ENCODE measurements at regions not wholly inside any gene's neighbourhood (a gene's known extent, or its start where the extent isn't known, plus 50 kb on each side); places are given as distances from the start of the nearest gene placed in this dataset.

GRCh38 chr1:232249339-232249738 lies 380.6 kb downstream of the SIPA1L2 start:
- Histone ChIP-seq H3K79me2 (ENCODE audit: control insufficient read depth, low read length) (no peaks in the 10 kb centered on the region), H3K27ac (ENCODE audit: low read depth, low read length) (no peak overlapping the region), H3F3A (ENCODE audit: control insufficient read depth, insufficient read depth) (no peaks in the 10 kb centered on the region), H3K4me3 (ENCODE audit: low read length) (no peak overlapping the region), H3K9me3 (ENCODE audit: control insufficient read depth, insufficient read depth, low read length) (no peaks in the 10 kb centered on the region), H3K9me2 (replicated peaks; ENCODE audit: control insufficient read depth, low read length) (no peaks in the 10 kb centered on the region), H3K36me3 (ENCODE audit: control insufficient read depth, low read length) (no peaks in the 10 kb centered on the region), H3K27me3 (ENCODE audit: control insufficient read depth, low read length) (no peaks in the 10 kb centered on the region), H3K4me2 (ENCODE audit: low read length) (no peak overlapping the region), H4K20me1 (ENCODE audit: control insufficient read depth, insufficient read depth, low read depth, low read length) (no peaks in the 10 kb centered on the region), H3K4me1 (ENCODE audit: control insufficient read depth, low read length) (no peaks in the 10 kb centered on the region)
- TF ChIP-seq CTCF (IDR thresholded peaks at IDR 0.05; ENCODE audit: low read depth, low read length, poor library complexity, severe bottlenecking) = no peak
- no peak for TF ChIP-seq EZH2phosphoT487 (IDR thresholded peaks at IDR 0.05; ENCODE audit: borderline replicate concordance, low read length)

- H3K36me3 ChIP-seq (ENCODE audit: control insufficient read depth, low read length) = no peaks in the 10 kb centered on the region
- H3K9me3 ChIP-seq (ENCODE audit: control insufficient read depth, insufficient read depth, low read length) = no peaks in the 10 kb centered on the region
- no peaks in the 10 kb centered on the region for H3K4me1 ChIP-seq (ENCODE audit: control insufficient read depth, low read length)
- no peaks in the 10 kb centered on the region for H3K27me3 ChIP-seq (ENCODE audit: control insufficient read depth, low read length)
- H4K20me1 ChIP-seq (ENCODE audit: control insufficient read depth, insufficient read depth, low read depth, low read length) = no peaks in the 10 kb centered on the region
- no peaks in the 10 kb centered on the region for H3K79me2 ChIP-seq (ENCODE audit: control insufficient read depth, low read length)
- H3K4me3 ChIP-seq (ENCODE audit: low read length) = no peak overlapping the region
- H3K27ac ChIP-seq (ENCODE audit: low read depth, low read length) = no peak overlapping the region
- no peak overlapping the region for H3K4me2 ChIP-seq (ENCODE audit: low read length)
- TF ChIP-seq EZH2phosphoT487 (IDR thresholded peaks at IDR 0.05; ENCODE audit: borderline replicate concordance, low read length) = no peak
- TF ChIP-seq CTCF (IDR thresholded peaks at IDR 0.05; ENCODE audit: low read depth, low read length, poor library complexity, severe bottlenecking) = no peak
- H3F3A ChIP-seq (ENCODE audit: control insufficient read depth, insufficient read depth) = no peaks in the 10 kb centered on the region
- no peaks in the 10 kb centered on the region for H3K9me2 ChIP-seq (replicated peaks; ENCODE audit: control insufficient read depth, low read length)
Observed at GRCh38 chr1:232248276-232248820, 381.6 kb downstream of the SIPA1L2 start.

- TF ChIP-seq EZH2phosphoT487 (IDR thresholded peaks at IDR 0.05; ENCODE audit: borderline replicate concordance, low read length) = no peak
- TF ChIP-seq CTCF (IDR thresholded peaks at IDR 0.05; ENCODE audit: low read depth, low read length, poor library complexity, severe bottlenecking) = no peak
- Histone ChIP-seq H3F3A (ENCODE audit: control insufficient read depth, insufficient read depth) (no peaks in the 10 kb centered on the region), H3K4me2 (ENCODE audit: low read length) (no peak overlapping the region), H3K79me2 (ENCODE audit: control insufficient read depth, low read length) (no peaks in the 10 kb centered on the region), H3K4me3 (ENCODE audit: low read length) (no peak overlapping the region), H3K27ac (ENCODE audit: low read depth, low read length) (no peak overlapping the region), H3K36me3 (ENCODE audit: control insufficient read depth, low read length) (no peaks in the 10 kb centered on the region), H3K9me3 (ENCODE audit: control insufficient read depth, insufficient read depth, low read length) (no peaks in the 10 kb centered on the region), H3K9me2 (replicated peaks; ENCODE audit: control insufficient read depth, low read length) (no peaks in the 10 kb centered on the region), H3K27me3 (ENCODE audit: control insufficient read depth, low read length) (no peaks in the 10 kb centered on the region), H4K20me1 (ENCODE audit: control insufficient read depth, insufficient read depth, low read depth, low read length) (no peaks in the 10 kb centered on the region), H3K4me1 (ENCODE audit: control insufficient read depth, low read length) (no peaks in the 10 kb centered on the region)
Observed at GRCh38 chr1:232247669-232248068, 382.3 kb downstream of the SIPA1L2 start.

All from DOHH2 (cell line).